Activated CD8-positive, alpha-beta memory T cell treated with anti-CD3 and anti-CD28 coated beads, Interleukin-2, amount 50 U/mL, for 4 hours (primary cell): ENCODE measurements at regions not wholly inside any gene's neighbourhood (a gene's known extent, or its start where the extent isn't known, plus 50 kb on each side); places are given as distances from the start of the nearest gene placed in this dataset.

Source experiments
- DNase-seq: peaks from one replicate; pipeline ENCODE4 v3.0.0-alpha.2; 2020

- no peak for DNase-seq
Observed at GRCh38 chr12:25058012-25058411, 109.1 kb upstream of the BCAT1 start.

DNA sequence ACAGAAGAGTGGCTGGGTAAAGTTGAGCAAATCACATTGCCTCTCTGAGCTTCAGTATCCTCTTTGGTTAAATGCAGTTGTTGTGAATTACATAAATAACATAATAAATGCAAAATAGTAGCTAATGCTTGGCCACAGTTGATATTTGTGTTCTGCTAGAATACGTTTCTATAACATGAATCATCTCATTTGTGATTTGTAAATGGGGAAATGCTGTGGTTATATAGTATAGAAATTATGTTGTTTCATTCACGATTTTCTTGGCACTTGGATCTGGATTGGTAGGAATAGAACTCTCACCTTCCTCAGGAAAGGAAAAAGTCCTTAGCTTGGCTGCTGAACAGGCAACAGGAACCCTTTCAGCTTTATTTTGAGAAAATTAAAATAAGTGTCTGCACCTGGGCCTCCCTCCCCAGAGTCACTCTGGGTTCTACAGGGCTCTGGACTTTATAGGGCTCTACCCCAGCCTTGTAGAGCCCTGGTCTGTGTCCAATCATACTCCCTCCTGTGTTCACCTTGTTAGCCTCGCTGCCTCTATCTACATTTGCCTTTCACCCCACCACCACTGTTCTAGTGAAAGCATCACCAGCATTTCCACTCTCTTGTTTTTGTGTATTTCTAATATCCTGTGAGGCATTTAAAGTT lies 107.7 kb upstream of the BCAT1 start:
- DNase-seq = no peak

GRCh38 chr12:25056011-25056410 lies 107.1 kb upstream of the BCAT1 start:
- no peak for DNase-seq

- DNase-seq = peak; percentile 66
Observed at GRCh38 chr12:25054783-25055144, 105.9 kb upstream of the BCAT1 start.

GRCh38 chr12:25054076-25054782 lies 105.3 kb upstream of the BCAT1 start:
- no peak for DNase-seq

GRCh38 chr12:25052914-25053211 lies 104.0 kb upstream of the BCAT1 start:
- DNase-seq = no peak

DNA sequence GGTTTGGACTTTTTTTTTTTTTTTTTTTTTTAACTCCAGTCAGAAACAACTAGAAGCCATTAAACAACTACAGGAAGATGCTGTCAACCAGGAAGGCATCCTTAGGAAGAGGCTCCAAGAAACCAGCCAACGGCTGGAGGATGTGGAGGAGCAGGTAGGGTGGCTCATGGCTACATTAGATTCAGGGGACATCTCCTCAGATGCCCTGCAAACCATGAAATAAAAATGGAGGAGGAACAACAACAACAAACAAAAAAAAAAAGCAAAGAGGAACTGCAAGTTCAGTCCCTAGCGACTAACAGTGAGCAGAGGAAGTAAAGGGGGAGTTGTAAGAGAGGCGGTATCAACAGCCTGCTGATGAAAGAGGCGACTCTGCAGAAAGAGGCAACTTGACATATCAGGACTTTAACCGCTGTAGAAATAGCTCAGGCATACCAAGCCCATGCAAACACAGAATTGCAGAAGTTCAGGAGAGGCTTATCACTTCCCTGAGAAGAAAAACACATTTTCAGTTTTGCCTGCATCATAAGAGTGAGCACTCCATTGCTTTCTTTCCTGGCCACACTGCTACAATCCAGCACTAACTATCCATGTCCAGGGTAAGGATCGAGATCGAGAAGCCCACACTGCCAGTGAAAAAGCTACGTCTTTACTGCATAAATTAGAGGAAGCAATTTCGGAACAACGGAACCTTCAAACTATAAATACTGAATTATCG lies 103.5 kb upstream of the BCAT1 start:
- peak; percentile 26 for DNase-seq

GRCh38 chr12:25051656-25052195 lies 102.8 kb upstream of the BCAT1 start:
- peak; percentile 50 for DNase-seq

DNA sequence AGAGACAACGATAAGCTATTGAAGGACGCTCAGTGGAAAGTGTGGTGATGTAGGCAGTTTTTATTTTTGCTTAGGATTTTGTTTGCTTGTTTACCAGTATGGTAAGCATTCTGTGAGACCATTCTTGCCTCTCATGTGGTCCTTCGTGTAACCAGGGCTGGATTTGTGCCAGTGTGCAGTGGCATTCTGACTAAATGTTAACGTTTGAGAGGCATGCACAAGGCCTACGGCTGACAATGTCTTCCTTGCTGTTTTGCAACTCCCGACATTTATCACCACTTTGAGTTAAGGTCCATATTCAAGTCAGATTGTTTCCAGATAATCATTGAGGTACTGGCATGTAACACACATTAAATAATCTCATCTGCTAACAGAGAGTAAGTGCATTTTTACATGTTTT lies 102.3 kb upstream of the BCAT1 start:
- no peak for DNase-seq

GRCh38 chr12:25045869-25046268 lies 97.0 kb upstream of the BCAT1 start:
- no peak for DNase-seq

- no peak for DNase-seq
Observed at GRCh38 chr12:25041006-25041741, 92.3 kb upstream of the BCAT1 start.

- no peak for DNase-seq
Observed at GRCh38 chr12:25040593-25040992, 91.7 kb upstream of the BCAT1 start.

- DNase-seq = no peak
Observed at GRCh38 chr12:25034676-25035075, 85.8 kb upstream of the BCAT1 start.

GRCh38 chr12:25025951-25026490 lies 77.1 kb upstream of the BCAT1 start:
- DNase-seq = no peak

DNA sequence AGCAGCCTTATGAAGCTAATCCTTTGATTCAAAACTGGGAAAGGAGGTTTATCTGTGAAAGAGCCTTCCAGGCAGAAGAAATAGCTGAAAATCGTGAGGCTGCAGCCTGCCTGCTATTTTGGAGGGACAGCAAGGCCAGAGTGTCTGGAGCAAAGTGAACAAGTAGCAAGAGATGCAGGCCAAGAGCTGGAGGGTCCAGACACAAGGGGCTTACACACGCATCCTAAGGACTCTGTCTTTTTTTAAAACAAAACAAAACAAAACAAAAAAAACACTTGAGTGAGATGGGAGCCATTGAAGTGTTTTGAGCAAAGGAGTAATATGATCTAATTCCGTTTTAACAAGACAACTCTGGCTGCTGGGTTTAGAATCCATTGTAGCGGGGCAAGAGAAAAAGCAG lies 76.4 kb upstream of the BCAT1 start:
- DNase-seq = no peak

DNA sequence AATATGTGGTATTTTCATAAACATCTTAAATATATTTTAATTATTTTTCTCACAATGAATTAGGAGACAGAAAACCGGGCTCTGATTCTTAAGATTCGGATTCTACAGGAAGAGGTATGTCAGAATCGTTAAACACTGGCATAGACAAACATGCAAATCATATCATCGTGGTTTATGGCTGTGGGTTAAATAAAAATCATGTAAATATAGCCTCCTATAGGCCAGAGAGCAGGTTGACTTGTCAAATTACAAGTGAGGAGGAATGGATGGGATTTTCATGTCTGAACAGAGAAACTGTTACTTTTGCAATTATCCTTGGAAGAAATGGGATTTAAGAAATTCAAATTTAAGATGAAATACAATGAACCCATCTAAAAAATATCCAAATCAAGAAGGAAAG lies 74.9 kb upstream of the BCAT1 start:
- no peak for DNase-seq

GRCh38 chr12:25020621-25021243 lies 71.8 kb upstream of the BCAT1 start:
- DNase-seq = no peak

DNA sequence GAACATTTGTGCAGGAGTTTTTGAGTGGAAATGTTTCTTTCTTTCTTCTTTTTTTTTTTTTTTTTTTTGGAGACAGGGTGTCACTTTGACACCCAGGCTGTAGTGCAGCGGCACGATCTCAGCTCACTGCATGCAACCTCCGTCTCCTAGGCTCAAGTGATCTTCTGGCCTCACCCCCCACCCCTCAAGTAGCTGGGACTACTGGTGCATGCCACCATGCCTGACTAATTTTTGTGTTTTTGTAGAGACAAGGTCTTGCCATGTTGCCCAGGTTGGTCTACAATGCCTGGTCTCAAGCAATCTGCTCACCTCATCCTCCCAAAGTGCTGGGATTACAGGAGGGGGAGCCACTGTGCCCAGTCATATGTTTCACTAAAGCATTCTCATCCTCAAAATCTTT lies 69.2 kb upstream of the BCAT1 start:
- DNase-seq = no peak

DNA sequence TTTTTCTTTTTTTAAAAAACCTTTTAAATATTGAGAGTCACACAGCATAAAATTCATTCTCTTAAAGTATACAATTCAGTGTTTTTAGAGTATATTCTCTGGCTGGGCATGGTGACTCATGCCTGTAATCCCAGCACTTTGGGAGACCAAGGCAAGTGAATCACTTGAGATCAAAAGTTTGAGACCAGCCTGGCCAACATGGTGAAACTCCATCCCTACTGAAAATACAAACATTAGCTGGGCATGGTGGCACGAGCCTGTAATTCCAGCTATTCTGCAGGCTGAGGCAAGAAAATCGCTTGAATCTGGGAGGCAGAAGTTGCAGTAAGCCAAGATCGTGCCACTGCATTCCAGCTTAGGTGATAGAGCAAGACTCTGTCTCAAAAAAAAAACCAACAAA lies 68.4 kb upstream of the BCAT1 start:
- DNase-seq = no peak

DNA sequence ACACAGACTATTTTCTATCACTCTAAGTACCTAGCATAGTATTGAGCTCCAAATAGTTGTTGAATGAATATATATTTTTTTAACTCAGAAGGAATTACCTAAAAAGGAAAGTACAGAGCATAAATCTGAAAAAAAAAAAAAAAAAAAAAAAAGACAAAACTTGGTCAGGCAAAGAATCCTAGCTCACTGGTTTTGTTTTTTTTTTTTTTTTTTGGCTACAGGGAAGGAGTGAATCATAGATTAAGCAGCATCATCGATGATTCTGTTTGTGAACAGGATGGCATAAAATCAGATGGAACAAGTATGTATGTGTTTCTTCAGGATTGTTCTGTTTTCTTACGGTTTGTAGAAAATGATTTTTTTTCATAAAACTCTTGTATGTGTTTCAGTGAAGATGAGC lies 66.1 kb upstream of the BCAT1 start:
- no peak for DNase-seq

DNA sequence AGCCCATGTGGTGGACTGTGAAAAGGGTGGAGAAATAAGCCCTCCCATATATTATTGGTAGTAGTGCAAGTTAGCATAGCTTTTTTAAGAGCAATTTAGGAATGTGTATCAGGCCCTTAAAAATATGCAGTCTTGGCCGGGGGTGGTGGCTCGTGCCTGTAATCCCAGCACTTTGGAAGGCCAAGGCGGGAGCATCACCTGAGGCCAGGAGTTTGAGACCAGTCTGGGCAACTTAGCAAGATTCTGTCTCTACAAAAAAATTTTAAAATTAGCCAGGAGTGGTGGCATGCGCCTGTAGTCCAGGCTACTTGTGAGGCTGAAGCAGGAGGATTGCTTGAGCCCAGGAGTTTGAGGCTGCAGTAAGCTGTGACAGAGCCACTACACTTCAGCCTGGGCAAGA lies 64.2 kb upstream of the BCAT1 start:
- DNase-seq = no peak

- no peak for DNase-seq
Observed at GRCh38 chr12:25009496-25010092, 60.7 kb upstream of the BCAT1 start.
